GM12878 (cell line): ENCODE measurements at regions not wholly inside any gene's neighbourhood (a gene's known extent, or its start where the extent isn't known, plus 50 kb on each side); places are given as distances from the start of the nearest gene placed in this dataset.

Experiments used
- ATAC-seq: fragments of 200-7000 bp; cut with Tn5 transposase; 3 replicates; pipeline ENCODE4 v1.9.1; 2020; ENCODE audit warnings: mild to moderate bottlenecking, moderate library complexity
- BruUV-seq: library from RNA; stranded (reverse); fragments of 400-500 nt; replicated peaks from 2 replicates; lab custom pipeline; 2021; lab: Mats Ljungman, UMichigan
- CTCF ChIA-PET: fragments of 300-600 bp; sonication (Branson Sonifier 250); formaldehyde crosslinking; extraction: SDS; loops from one replicate; lab custom pipeline; 2021; ENCODE audit warnings: inconsistent platforms; lab: Yijun Ruan, JAX
- POLR2A ChIA-PET: fragments of 350-600 bp; formaldehyde crosslinking; extraction: SDS; loops from one replicate; lab custom pipeline; 2021; ENCODE audit warnings: inconsistent platforms; lab: Charles Lee
- RAD21 ChIA-PET: fragments of 300-600 bp; sonication (Branson Sonifier 250); formaldehyde crosslinking; loops from one replicate; lab custom pipeline; 2023; ENCODE audit warnings: antibody characterized with exemption; ENCODE audit not compliant: unreplicated experiment; lab: Charles Lee
- SMC1A ChIA-PET: fragments of 300-600 bp; sonication (Branson Sonifier 250); formaldehyde crosslinking; loops from one replicate; lab custom pipeline; 2023; ENCODE audit not compliant: unreplicated experiment, uncharacterized antibody; lab: Charles Lee
- DNase-seq: peaks from one replicate; pipeline ENCODE4 v3.0.0-alpha.2; 2011; ENCODE audit warnings: low read depth, low spot score
- FAIRE-seq: peaks from 3 replicates; lab custom pipeline; 2011; peaks lifted over from hg19 to GRCh38; lab: Jason Lieb, UNC
- H2AFZ ChIP-seq: 2 replicates; pipeline ENCODE4 v1.6.0; 2011; ENCODE audit warnings: low read depth, low read length, control low read depth; ENCODE audit not compliant: control insufficient read depth
- H3K27ac ChIP-seq: 2 replicates; pipeline ENCODE4 v1.5.1; 2011; ENCODE audit warnings: control low read depth; ENCODE audit not compliant: control insufficient read depth, insufficient read depth
- H3K27me3 ChIP-seq, 2 experiments: replicated peaks in 1 of 2; 2 replicates each; pipeline versions ENCODE4 v1.6.0 to v1.6.1; 2011; ENCODE audit warnings: low read length in 1 of 2; ENCODE audit not compliant: control insufficient read depth in 2 of 2, insufficient read depth in 2 of 2
- H3K36me3 ChIP-seq, 2 experiments: 2 replicates each; pipeline ENCODE4 v1.5.1; 2011; ENCODE audit warnings: low read length in 1 of 2; ENCODE audit not compliant: control insufficient read depth in 2 of 2, insufficient read depth in 2 of 2
- H3K4me1 ChIP-seq: 2 replicates; pipeline ENCODE4 v1.6.1; 2011; ENCODE audit warnings: mild to moderate bottlenecking, low read length, moderate library complexity, mixed read lengths; ENCODE audit not compliant: control insufficient read depth, insufficient read depth
- H3K4me2 ChIP-seq: 2 replicates; pipeline ENCODE4 v1.6.0; 2011; ENCODE audit warnings: control low read depth; ENCODE audit not compliant: control insufficient read depth, insufficient read depth
- H3K4me3 ChIP-seq: fragments of 200-600 bp; sonication (generic); 2 replicates; pipeline ENCODE4 v1.5.1; 2016
- H3K79me2 ChIP-seq: 2 replicates; pipeline ENCODE4 v1.6.0; 2011; ENCODE audit warnings: low read length; ENCODE audit not compliant: control insufficient read depth, insufficient read depth
- H3K9ac ChIP-seq: 2 replicates; pipeline ENCODE4 v1.8.0; 2011; ENCODE audit warnings: low read length, control low read depth, mixed read lengths; ENCODE audit not compliant: control insufficient read depth, insufficient read depth
- H3K9me3 ChIP-seq: replicated peaks from 3 replicates; pipeline ENCODE4 v1.5.1; 2011; ENCODE audit warnings: mild to moderate bottlenecking, low read length; ENCODE audit not compliant: control insufficient read depth, insufficient read depth
- H4K20me1 ChIP-seq: 2 replicates; pipeline ENCODE4 v1.6.0; 2011; ENCODE audit not compliant: control insufficient read depth, insufficient read depth
- CBFB ChIP-seq: IDR thresholded peaks from 2 replicates; pipeline ENCODE4 v1.6.1; 2016; ENCODE audit warnings: antibody characterized with exemption, low read depth
- CBX3 ChIP-seq: fragments of 200-600 bp; sonication (generic); IDR thresholded peaks from 2 replicates; pipeline ENCODE4 v1.6.1; 2016; ENCODE audit warnings: low read depth, borderline replicate concordance
- DPF2 ChIP-seq: fragments of 450-650 bp; IDR thresholded peaks from 2 replicates; pipeline ENCODE4 v1.6.1; 2017; ENCODE audit warnings: mild to moderate bottlenecking
- E4F1 ChIP-seq: fragments of 450-650 bp; IDR thresholded peaks from 2 replicates; pipeline ENCODE4 v1.6.1; 2018; ENCODE audit warnings: borderline replicate concordance, mild to moderate bottlenecking; ENCODE audit not compliant: partially characterized antibody
- FOXM1 ChIP-seq: IDR thresholded peaks from 2 replicates; pipeline ENCODE4 v1.6.1; 2012; ENCODE audit warnings: low read depth, mild to moderate bottlenecking, inconsistent platforms, low read length, moderate library complexity
- HSF1 ChIP-seq: fragments of 150-350 bp; IDR thresholded peaks from 2 replicates; pipeline ENCODE4 v1.6.1; 2014; ENCODE audit warnings: mild to moderate bottlenecking, low read depth, low read length
- PML ChIP-seq: IDR thresholded peaks from 2 replicates; pipeline ENCODE4 v1.6.1; 2012; ENCODE audit warnings: low read length, inconsistent platforms
- SMAD5 ChIP-seq: IDR thresholded peaks from 2 replicates; pipeline ENCODE4 v1.6.1; 2016; ENCODE audit warnings: antibody characterized with exemption, low read depth
- SMC3 ChIP-seq: IDR thresholded peaks from 2 replicates; pipeline ENCODE4 v1.6.1; 2011; ENCODE audit warnings: low read length, improper control_type of control experiment, borderline replicate concordance
- ZBTB40 ChIP-seq: fragments of 450-650 bp; IDR thresholded peaks from 2 replicates; pipeline ENCODE4 v1.6.1; 2016; ENCODE audit warnings: mild to moderate bottlenecking, moderate library complexity, borderline replicate concordance
- ZSCAN29 ChIP-seq: fragments of 450-650 bp; IDR thresholded peaks from 2 replicates; pipeline ENCODE4 v1.6.1; 2017; ENCODE audit warnings: mild to moderate bottlenecking, moderate library complexity
- WGBS: methylation state at CpG from one replicate; pipeline ENCODE4 v1.1.6; 2016; ENCODE audit warnings: low lambda C conversion rate; ENCODE audit not compliant: insufficient replicate concordance, insufficient coverage; ENCODE audit errors: missing lambda C conversion rate; 5-methylcytosine and 5-hydroxymethylcytosine counted together
- in situ Hi-C: fragments of 300-500 bp; cut with MboI; formaldehyde crosslinking; loops from 9 replicates; pipeline ENCODE4 v1.14.3; 2018; ENCODE audit warnings: mixed read lengths
- intact Hi-C: fragments of 100-400 bp; cut with micrococcal nuclease; formaldehyde crosslinking; loops from one replicate; pipeline ENCODE4 v1.14.2; 2022; ENCODE audit not compliant: unreplicated experiment

- CTCF ChIA-PET, result no interaction called here
- SMC1A ChIA-PET, result no interaction called here
- POLR2A ChIA-PET, result no interaction called here
- Histone ChIP-seq H3K9ac (no peak overlapping the region), H2AFZ (no peak overlapping the region), H3K27ac (no peak overlapping the region), H3K4me1 (no peaks in the 10 kb centered on the region), H3K4me3 (no peak overlapping the region), H3K27me3 (no peaks in the 10 kb centered on the region), H3K36me3 (no peaks in the 10 kb centered on the region), H3K79me2 (no peaks in the 10 kb centered on the region), H3K4me2 (no peak overlapping the region), H3K9me3 (no peaks in the 10 kb centered on the region), H4K20me1 (no peaks in the 10 kb centered on the region)
- BruUV-seq, result no TSS peak
- intact Hi-C loops, result no loop called here
- RAD21 ChIA-PET, result no interaction called here
- WGBS, result 21% methylated on average over 2 of the region's 2 CpGs
- in situ Hi-C loops, result no loop called here
- FAIRE-seq (no peak), ATAC-seq (no peak), DNase-seq (no peak)
- TF ChIP-seq ZBTB40 (no peak), HSF1 (no peak), SMC3 (no peak), CBX3 (no peak), ZSCAN29 (no peak), SMAD5 (no peak), FOXM1 (no peak), DPF2 (no peak), E4F1 (no peak), PML (no peak), CBFB (no peak)
Observed at GRCh38 chr6:23457321-23457720, 668.7 kb upstream of the NRSN1 start.
